Aorta (tissue), 5 donors: ENCODE measurements at regions not wholly inside any gene's neighbourhood (a gene's known extent, or its start where the extent isn't known, plus 50 kb on each side); places are given as distances from the start of the nearest gene placed in this dataset.
A peak's percentile ranks its signal among the peaks of the same experiment; 100 is the strongest.

Source experiments
- ATAC-seq: fragments of 200-7000 bp; cut with Tn5 transposase; one replicate; pipeline ENCODE4 v1.9.1; 2022; ENCODE audit warnings: moderate library complexity; ENCODE audit not compliant: low FRiP score
- DNase-seq, 2 donors: peaks; one replicate each; pipeline ENCODE4 v3.0.0-alpha.2; 2020
- H3K27ac ChIP-seq, 2 donors: one replicate each; pipeline ENCODE4 v1.5.1; 2013; ENCODE audit warnings: low read length in 2 of 2, mild to moderate bottlenecking in 2 of 2, moderate library complexity in 2 of 2, control low read depth in 1 of 2, inconsistent platforms in 1 of 2, low read depth in 1 of 2
- H3K27me3 ChIP-seq, 2 donors: one replicate each; pipeline ENCODE4 v1.6.1; 2013; ENCODE audit warnings: control low read depth in 1 of 2, low read length in 1 of 2, mild to moderate bottlenecking in 1 of 2, moderate library complexity in 1 of 2; ENCODE audit not compliant: insufficient read depth in 2 of 2, control insufficient read depth in 1 of 2
- H3K36me3 ChIP-seq, 2 donors: one replicate each; pipeline ENCODE4 v1.6.1; 2013; ENCODE audit warnings: control low read depth in 1 of 2, low read length in 1 of 2, mild to moderate bottlenecking in 1 of 2; ENCODE audit not compliant: insufficient read depth in 2 of 2, control insufficient read depth in 1 of 2
- H3K4me1 ChIP-seq, 2 donors: one replicate each; pipeline ENCODE4 v1.6.1; 2013; ENCODE audit warnings: low read length in 2 of 2, control low read depth in 1 of 2, mild to moderate bottlenecking in 1 of 2, moderate library complexity in 1 of 2; ENCODE audit not compliant: insufficient read depth in 2 of 2, control insufficient read depth in 1 of 2
- H3K4me3 ChIP-seq, 2 donors: one replicate each; pipeline ENCODE4 v1.5.1; 2013; ENCODE audit warnings: low read length in 2 of 2, control low read depth in 1 of 2, mild to moderate bottlenecking in 1 of 2
- H3K9me3 ChIP-seq: one replicate; pipeline ENCODE4 v1.6.1; 2013; ENCODE audit warnings: mild to moderate bottlenecking, low read length; ENCODE audit not compliant: control insufficient read depth
- WGBS, 2 donors: extraction: QIAGEN DNeasy Blood & Tissue Kit; methylation state at CpG; one replicate each; pipeline ENCODE4 v1.1.7; 2013; 5-methylcytosine and 5-hydroxymethylcytosine counted together
- intact Hi-C, 2 donors: fragments of 100-400 bp; cut with DNase I; formaldehyde crosslinking; loops; one replicate each; pipeline versions ENCODE4 v1.14.2 to v1.15.0; 2022
- donor health status: healthy with polysubstance abuse.
- donor health status: Bipolar disorder and iron deficiency.
- donor health status: DM: no; HTN: no; CAD: no.
- donor health status: DM: no; HTN: no; CAD: no.
- donor health status: DM: yes; HTN: yes; CAD: no.

DNA sequence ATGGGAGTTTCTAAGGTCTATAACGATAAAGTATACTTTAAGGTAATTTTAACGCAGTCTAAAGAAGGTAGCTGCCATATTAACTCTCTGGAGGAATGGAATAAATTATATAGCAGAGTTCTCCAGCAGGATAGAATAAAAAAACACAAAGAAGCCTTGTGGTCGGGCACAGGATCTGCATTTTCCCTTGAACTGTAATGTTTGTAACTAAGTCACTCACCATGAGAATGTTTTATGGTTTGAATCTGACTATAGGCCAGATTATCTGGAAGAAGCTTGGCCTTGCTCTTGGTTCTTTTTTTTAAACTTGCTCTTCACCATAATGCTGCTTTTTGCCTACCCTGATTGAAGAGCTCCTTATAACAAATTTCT, 238.8 kb upstream of the NOX3 start:
- no peaks in the 10 kb centered on the region for H3K36me3 ChIP-seq
- H3K4me3 ChIP-seq = no peak overlapping the region
- H3K27me3 ChIP-seq = no peaks in the 10 kb centered on the region
- intact Hi-C loops = no loop called here
- ATAC-seq = no peak
- no peaks in the 10 kb centered on the region for H3K9me3 ChIP-seq
- no peaks in the 10 kb centered on the region for H3K4me1 ChIP-seq
- WGBS, 2 donors = 78% methylated on average over 3 of the region's 3 CpGs
- H3K27ac ChIP-seq = no peak overlapping the region
- no peak for DNase-seq

- no peaks in the 10 kb centered on the region for H3K27me3 ChIP-seq
- DNase-seq = no peak
- no peak for ATAC-seq
- no peaks in the 10 kb centered on the region for H3K9me3 ChIP-seq
- 79 to 82% methylated on average over 10 of the region's 10 CpGs for WGBS, 2 donors
- no peaks in the 10 kb centered on the region for H3K36me3 ChIP-seq
- intact Hi-C loops = no loop called here
- no peak overlapping the region for H3K4me3 ChIP-seq
- H3K4me1 ChIP-seq = no peaks in the 10 kb centered on the region
- H3K27ac ChIP-seq = no peak overlapping the region
Observed at GRCh38 chr6:155693573-155694418, 238.2 kb upstream of the NOX3 start.

DNA sequence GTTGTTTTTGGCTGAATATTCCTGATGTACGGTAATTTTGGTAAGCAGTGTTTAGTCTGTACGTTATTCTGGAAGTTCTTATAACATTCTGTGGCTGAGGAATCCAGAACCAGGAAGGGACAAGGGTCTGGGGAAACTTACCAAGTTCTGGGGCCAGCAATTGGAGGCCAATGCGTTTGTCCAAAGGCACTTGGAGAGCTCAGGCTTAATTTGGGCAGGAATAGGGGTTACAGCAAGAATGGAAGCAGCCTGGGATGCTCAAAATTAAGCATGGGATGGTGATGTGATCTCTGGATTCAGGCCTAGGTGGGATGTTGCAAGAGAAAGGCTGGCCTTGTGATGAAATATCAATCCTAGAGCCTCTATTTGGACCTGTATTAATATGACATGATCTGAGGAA, 235.2 kb upstream of the NOX3 start:
- no peaks in the 10 kb centered on the region for H3K36me3 ChIP-seq
- WGBS, 2 donors = 3 to 10% methylated on average over 3 of the region's 3 CpGs
- peaks cover 2% of the 10 kb centered on the region for H3K9me3 ChIP-seq
- intact Hi-C loops = no loop called here
- DNase-seq = no peak
- H3K4me1 ChIP-seq = no peaks in the 10 kb centered on the region
- peak; percentile 33 for ATAC-seq
- H3K27me3 ChIP-seq = no peaks in the 10 kb centered on the region
- H3K4me3 ChIP-seq = no peak overlapping the region
- no peak overlapping the region for H3K27ac ChIP-seq

GRCh38 chr6:155687645-155688044, 232.0 kb upstream of the NOX3 start:
- 73 to 87% methylated on average over 6 of the region's 6 CpGs for WGBS, 2 donors
- Histone ChIP-seq H3K4me3 (no peak overlapping the region), H3K27me3 (no peaks in the 10 kb centered on the region), H3K36me3 (no peaks in the 10 kb centered on the region), H3K27ac (no peak overlapping the region), H3K9me3 (peaks cover 2% of the 10 kb centered on the region), H3K4me1 (no peaks in the 10 kb centered on the region)
- DNase-seq (no peak), ATAC-seq (no peak)
- intact Hi-C loops = no loop called here

DNA sequence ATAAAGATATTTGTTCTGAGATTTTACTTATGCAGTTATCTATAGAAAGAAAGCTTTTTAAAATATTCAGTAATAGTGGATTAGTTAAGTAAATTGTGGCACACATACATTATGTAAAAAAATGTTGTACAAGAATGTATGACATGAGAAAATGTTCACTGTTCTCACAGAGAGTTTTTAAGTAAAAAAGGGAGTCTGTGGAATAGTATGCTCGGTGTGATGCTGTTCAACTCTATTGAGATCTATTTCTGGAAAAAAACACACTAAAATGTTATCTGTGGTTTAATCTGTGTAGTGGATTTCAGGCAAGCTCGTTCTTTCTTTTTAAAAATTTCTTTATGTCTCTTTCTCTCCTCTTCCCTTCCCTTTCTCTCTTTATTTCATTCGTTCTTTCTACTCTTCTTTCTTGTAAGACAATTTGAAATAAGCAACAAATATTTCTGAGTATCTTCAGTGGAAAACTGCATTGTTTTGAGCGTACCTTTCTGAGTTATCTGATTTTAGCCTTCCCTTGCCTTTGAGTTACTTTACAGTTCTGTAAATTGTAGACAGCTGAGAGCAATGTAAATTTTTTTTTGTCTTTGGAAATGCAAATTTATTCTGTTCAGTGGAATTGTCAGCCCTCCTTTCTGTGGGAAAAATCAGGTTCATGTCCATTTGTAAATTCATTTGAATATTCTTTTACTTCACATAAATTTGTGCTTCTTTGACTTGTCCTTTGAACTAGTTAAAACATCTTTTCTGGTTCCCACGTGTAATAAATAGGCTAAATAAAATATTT, 229.0 kb upstream of the NOX3 start:
- Histone ChIP-seq H3K4me1 (no peaks in the 10 kb centered on the region), H3K9me3 (peaks cover 2% of the 10 kb centered on the region), H3K27ac (no peak overlapping the region), H3K27me3 (no peaks in the 10 kb centered on the region), H3K4me3 (no peak overlapping the region), H3K36me3 (no peaks in the 10 kb centered on the region)
- no peak for ATAC-seq
- 51 to 57% methylated on average over 5 of the region's 5 CpGs for WGBS, 2 donors
- intact Hi-C loops = no loop called here
- DNase-seq = no peak

DNA sequence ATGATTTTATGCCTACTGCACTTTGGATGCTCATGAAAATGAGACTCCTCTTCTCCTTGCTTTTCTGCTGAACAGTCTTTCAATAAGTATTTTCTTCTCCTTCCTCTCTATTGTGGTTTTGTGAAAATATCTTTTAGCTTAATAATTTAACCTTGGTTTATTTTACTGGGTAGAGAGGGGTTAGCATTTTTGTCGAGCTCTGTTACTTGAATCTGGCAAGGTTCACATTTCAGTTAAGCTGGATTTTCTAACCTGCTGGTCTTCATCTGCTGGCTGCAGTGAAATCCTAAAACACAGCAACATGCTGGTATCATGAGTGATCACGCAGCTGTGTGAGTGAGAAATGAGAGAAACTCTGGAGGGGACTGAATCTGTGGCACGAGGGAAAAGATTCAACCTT, 222.7 kb upstream of the NOX3 start:
- Histone ChIP-seq H3K27me3 (no peaks in the 10 kb centered on the region), H3K27ac (no peak overlapping the region), H3K36me3 (no peaks in the 10 kb centered on the region), H3K4me1 (no peaks in the 10 kb centered on the region), H3K4me3 (no peak overlapping the region), H3K9me3 (no peaks in the 10 kb centered on the region)
- WGBS, 2 donors = 21 to 42% methylated on average over 3 of the region's 3 CpGs
- intact Hi-C loops = no loop called here
- ATAC-seq (no peak), DNase-seq (no peak)

DNA sequence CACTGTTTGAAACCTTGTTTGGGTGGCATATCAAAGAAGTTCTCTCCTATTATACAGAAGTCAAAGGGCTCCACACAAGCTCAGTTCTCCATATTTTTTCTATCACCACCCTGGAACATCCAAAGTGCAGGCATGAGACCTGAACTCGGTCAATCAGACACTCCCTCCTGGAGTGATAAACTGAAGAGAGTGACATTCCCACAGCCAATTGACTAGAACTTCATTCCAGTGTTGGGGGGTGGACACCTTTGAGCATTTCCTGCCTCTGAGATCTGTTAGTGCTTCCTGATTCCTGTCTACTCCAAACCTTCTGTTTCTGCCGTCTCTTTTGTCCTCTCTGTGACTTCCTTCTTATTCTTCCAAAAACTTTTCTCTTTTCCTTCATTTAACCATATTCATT, 220.7 kb upstream of the NOX3 start:
- intact Hi-C loops = no loop called here
- ATAC-seq = no peak
- Histone ChIP-seq H3K27me3 (no peaks in the 10 kb centered on the region), H3K27ac (no peak overlapping the region), H3K9me3 (no peaks in the 10 kb centered on the region), H3K4me3 (no peak overlapping the region), H3K4me1 (no peaks in the 10 kb centered on the region), H3K36me3 (no peaks in the 10 kb centered on the region)
- no peak for DNase-seq
- WGBS, 2 donors = 49 to 54% methylated on average over 2 of the region's 2 CpGs

GRCh38 chr6:155670655-155671054, 215.0 kb upstream of the NOX3 start:
- no peaks in the 10 kb centered on the region for H3K36me3 ChIP-seq
- no peak overlapping the region for H3K4me3 ChIP-seq
- WGBS, 2 donors = 84% methylated on average over 2 of the region's 2 CpGs
- no peak overlapping the region for H3K27ac ChIP-seq
- no peak for DNase-seq
- no peaks in the 10 kb centered on the region for H3K27me3 ChIP-seq
- ATAC-seq = no peak
- no peaks in the 10 kb centered on the region for H3K4me1 ChIP-seq
- H3K9me3 ChIP-seq = no peaks in the 10 kb centered on the region
- intact Hi-C loops = no loop called here
